B cell (primary cell): ENCODE measurements at regions not wholly inside any gene's neighbourhood (a gene's known extent, or its start where the extent isn't known, plus 50 kb on each side); places are given as distances from the start of the nearest gene placed in this dataset.

Experiments used
- ATAC-seq: fragments of 200-7000 bp; cut with Tn5 transposase; one replicate; pipeline ENCODE4 v1.10.0; 2021; ENCODE audit warnings: low read depth, mild to moderate bottlenecking, moderate number of reproducible peaks, moderate library complexity
- CTCF ChIA-PET: fragments of 350-600 bp; sonication (Branson Sonifier 250); formaldehyde crosslinking; loops from one replicate; lab custom pipeline; 2021; ENCODE audit warnings: antibody characterized with exemption, inconsistent platforms; lab: Charles Lee
- POLR2A ChIA-PET: fragments of 350-600 bp; sonication (Branson Sonifier 250); formaldehyde crosslinking; loops from one replicate; lab custom pipeline; 2021; ENCODE audit warnings: antibody characterized with exemption; lab: Charles Lee
- DNase-seq: peaks from one replicate; pipeline ENCODE4 v3.0.0; 2013
- H2AFZ ChIP-seq: 2 replicates; pipeline ENCODE4 v1.6.1; 2012; ENCODE audit warnings: mild to moderate bottlenecking, low read depth, low read length; ENCODE audit not compliant: insufficient read depth, poor library complexity, severe bottlenecking
- H3K27ac ChIP-seq, 2 donors: 1 replicate in 1 of 2; 2 replicates in 1 of 2; pipeline ENCODE4 v1.5.1; 2012 to 2013; ENCODE audit warnings: low read length in 2 of 2, mild to moderate bottlenecking in 2 of 2, moderate library complexity in 1 of 2
- H3K27me3 ChIP-seq, 4 experiments: fragments of 200-600 bp in 1 of 4; sonication (generic) in 1 of 4; replicated peaks in 1 of 4; 1 replicate in 2 of 4; 2 replicates in 2 of 4; pipeline versions ENCODE4 v1.6.1 to v1.7.0; 2013 to 2016; ENCODE audit warnings: low read length in 3 of 4, mild to moderate bottlenecking in 2 of 4, mixed read lengths in 1 of 4, moderate library complexity in 1 of 4; ENCODE audit not compliant: insufficient read depth in 4 of 4, control insufficient read depth in 3 of 4; ENCODE audit errors: control extremely low read depth in 1 of 4
- H3K36me3 ChIP-seq, 2 experiments: replicated peaks in 1 of 2; 1 replicate in 1 of 2; 2 replicates in 1 of 2; pipeline versions ENCODE4 v1.6.1 to v1.7.1; 2013; ENCODE audit warnings: low read length in 1 of 2; ENCODE audit not compliant: insufficient read depth in 2 of 2, control insufficient read depth in 1 of 2; ENCODE audit errors: control extremely low read depth in 1 of 2, extremely low read depth in 1 of 2
- H3K4me1 ChIP-seq, 2 donors: fragments of 200-600 bp in 1 of 2; sonication (generic) in 1 of 2; 1 replicate in 1 of 2; 2 replicates in 1 of 2; pipeline versions ENCODE4 v1.5.1 to v1.6.1; 2013 to 2017; ENCODE audit warnings: low read length in 2 of 2; ENCODE audit not compliant: control insufficient read depth in 2 of 2, insufficient read depth in 2 of 2
- H3K4me2 ChIP-seq: replicated peaks from 2 replicates; pipeline ENCODE3; 2012; ENCODE audit warnings: mild to moderate bottlenecking, low read depth, low read length; ENCODE audit not compliant: poor library complexity, severe bottlenecking
- H3K4me3 ChIP-seq, 5 experiments: fragments of 200-600 bp in 1 of 5; sonication (generic) in 1 of 5; 1 replicate in 3 of 5; 2 replicates in 2 of 5; pipeline versions ENCODE4 v1.5.1 to v1.7.0; 2011 to 2016; ENCODE audit warnings: low read length in 4 of 5, mild to moderate bottlenecking in 4 of 5, low read depth in 2 of 5, control low read depth in 1 of 5, moderate library complexity in 1 of 5; ENCODE audit not compliant: insufficient read depth in 1 of 5; ENCODE audit errors: control extremely low read depth in 1 of 5, extremely low read depth in 1 of 5
- H3K79me2 ChIP-seq: fragments of 200-600 bp; sonication (generic); one replicate; pipeline ENCODE4 v1.6.0; 2016; ENCODE audit warnings: low read length; ENCODE audit not compliant: control insufficient read depth, insufficient read depth
- H3K9ac ChIP-seq: fragments of 200-600 bp; sonication (generic); 2 replicates; pipeline ENCODE4 v1.6.1; 2017; ENCODE audit warnings: mild to moderate bottlenecking, low read length, moderate library complexity
- H3K9me3 ChIP-seq, 3 donors: one replicate each; pipeline versions ENCODE4 v1.6.1 to v1.7.1; 2013; ENCODE audit warnings: low read length in 2 of 3; ENCODE audit not compliant: control insufficient read depth in 2 of 3, insufficient read depth in 1 of 3; ENCODE audit errors: control extremely low read depth in 1 of 3
- H4K20me1 ChIP-seq: 2 replicates; pipeline ENCODE4 v1.6.0; 2012; ENCODE audit warnings: mild to moderate bottlenecking, low read length; ENCODE audit not compliant: insufficient read depth, control insufficient read depth, poor library complexity, severe bottlenecking
- H3K27ac Mint-ChIP-seq: one replicate; pipeline ENCODE4 v1.8.0; 2021; ENCODE audit warnings: mixed read lengths
- H3K27me3 Mint-ChIP-seq: one replicate; pipeline ENCODE4 v1.8.0; 2021; ENCODE audit warnings: mixed read lengths
- H3K4me1 Mint-ChIP-seq: one replicate; pipeline ENCODE4 v1.8.0; 2021; ENCODE audit warnings: mixed read lengths
- H3K4me3 Mint-ChIP-seq: one replicate; pipeline ENCODE4 v1.8.0; 2021; ENCODE audit warnings: mixed read lengths
- H3K9me3 Mint-ChIP-seq: one replicate; pipeline ENCODE4 v1.8.0; 2022; ENCODE audit warnings: mixed read lengths; ENCODE audit not compliant: insufficient read depth
- EZH2 ChIP-seq: IDR thresholded peaks from 2 replicates; pipeline ENCODE4 v1.6.1; 2012; ENCODE audit warnings: borderline replicate concordance, low read depth, mild to moderate bottlenecking, moderate library complexity, low read length; ENCODE audit not compliant: insufficient read depth, poor library complexity, severe bottlenecking
- WGBS: methylation state at CpG from one replicate; pipeline ENCODE4 v1.1.5; 2013; ENCODE audit warnings: missing lambda C conversion rate; ENCODE audit not compliant: insufficient coverage; 5-methylcytosine and 5-hydroxymethylcytosine counted together
- intact Hi-C: fragments of 100-400 bp; cut with micrococcal nuclease; formaldehyde crosslinking; loops from one replicate; pipeline ENCODE4 v1.10.0; 2022
- TF ChIP-seq, protein P1 (sequence below): fragments of 200-600 bp; IDR thresholded peaks from one replicate; pipeline ENCODE4 v1.8.0; 2022; ENCODE audit warnings: antibody characterized with exemption, mild to moderate bottlenecking

DNA sequence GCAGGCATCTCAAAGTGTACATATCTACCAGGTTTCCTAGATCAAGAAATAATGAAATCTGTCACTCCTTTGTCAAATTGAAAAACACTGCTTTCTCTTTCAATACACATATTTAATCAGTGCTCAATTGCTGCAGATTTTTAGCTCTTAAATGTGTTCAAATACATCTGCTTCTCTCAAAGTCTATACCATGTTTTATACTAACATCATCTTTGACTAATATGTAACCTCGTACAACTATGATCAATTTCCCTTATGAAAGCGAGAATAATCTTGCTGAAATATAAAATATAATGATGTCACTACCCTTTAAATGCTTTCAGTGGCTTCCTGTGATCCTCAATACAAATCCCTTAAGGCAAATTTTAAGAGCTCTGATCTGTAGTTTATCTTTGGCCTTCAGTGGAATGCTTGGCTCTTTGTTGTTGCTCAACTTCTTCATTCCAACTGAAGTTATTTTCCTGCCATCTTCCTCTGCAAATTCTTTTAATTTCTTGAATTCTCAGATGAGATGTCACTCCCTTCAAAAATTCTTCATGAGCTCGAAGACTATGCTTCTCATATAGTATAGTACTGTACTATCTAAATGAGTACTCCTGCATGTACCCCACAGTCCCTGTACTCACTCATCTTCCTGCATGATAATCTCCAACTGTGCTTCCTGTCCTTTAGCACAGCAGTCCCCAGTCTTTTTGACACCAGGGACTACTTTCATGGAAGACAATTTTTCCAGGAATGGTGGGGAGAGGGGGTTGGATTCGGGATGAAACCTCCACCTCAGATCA is 545.1 kb upstream of the GJE1 start:
- H3K4me1 ChIP-seq, result no peaks in the 10 kb centered on the region
- DNase-seq (no peak), ATAC-seq (no peak)
- H2AFZ ChIP-seq, result no peak overlapping the region
- intact Hi-C loops, result no loop called here
- Mint-ChIP-seq H3K4me1 (no peaks in the 10 kb centered on the region), H3K27ac (no peak overlapping the region), H3K9me3 (no peaks in the 10 kb centered on the region), H3K27me3 (no peaks in the 10 kb centered on the region), H3K4me3 (no peak overlapping the region)
- H3K9me3 ChIP-seq, result no peaks in the 10 kb centered on the region
- no peak overlapping the region for H3K4me3 ChIP-seq
- no peaks in the 10 kb centered on the region for H3K27me3 ChIP-seq
- POLR2A ChIA-PET, result no interaction called here
- H3K27ac ChIP-seq, result no peak overlapping the region
- no peak overlapping the region for H3K9ac ChIP-seq
- no peaks in the 10 kb centered on the region for H3K79me2 ChIP-seq
- WGBS, result no CpG with 5 or more reads among the region's 4 CpGs
- no peaks in the 10 kb centered on the region for H3K36me3 ChIP-seq
- H3K4me2 ChIP-seq, result no peak overlapping the region
- TF ChIP-seq, protein P1, sequence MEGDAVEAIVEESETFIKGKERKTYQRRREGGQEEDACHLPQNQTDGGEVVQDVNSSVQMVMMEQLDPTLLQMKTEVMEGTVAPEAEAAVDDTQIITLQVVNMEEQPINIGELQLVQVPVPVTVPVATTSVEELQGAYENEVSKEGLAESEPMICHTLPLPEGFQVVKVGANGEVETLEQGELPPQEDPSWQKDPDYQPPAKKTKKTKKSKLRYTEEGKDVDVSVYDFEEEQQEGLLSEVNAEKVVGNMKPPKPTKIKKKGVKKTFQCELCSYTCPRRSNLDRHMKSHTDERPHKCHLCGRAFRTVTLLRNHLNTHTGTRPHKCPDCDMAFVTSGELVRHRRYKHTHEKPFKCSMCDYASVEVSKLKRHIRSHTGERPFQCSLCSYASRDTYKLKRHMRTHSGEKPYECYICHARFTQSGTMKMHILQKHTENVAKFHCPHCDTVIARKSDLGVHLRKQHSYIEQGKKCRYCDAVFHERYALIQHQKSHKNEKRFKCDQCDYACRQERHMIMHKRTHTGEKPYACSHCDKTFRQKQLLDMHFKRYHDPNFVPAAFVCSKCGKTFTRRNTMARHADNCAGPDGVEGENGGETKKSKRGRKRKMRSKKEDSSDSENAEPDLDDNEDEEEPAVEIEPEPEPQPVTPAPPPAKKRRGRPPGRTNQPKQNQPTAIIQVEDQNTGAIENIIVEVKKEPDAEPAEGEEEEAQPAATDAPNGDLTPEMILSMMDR, result no peak
- TF ChIP-seq EZH2, result no peak
- CTCF ChIA-PET, result no interaction called here
- H4K20me1 ChIP-seq, result no peaks in the 10 kb centered on the region

DNA sequence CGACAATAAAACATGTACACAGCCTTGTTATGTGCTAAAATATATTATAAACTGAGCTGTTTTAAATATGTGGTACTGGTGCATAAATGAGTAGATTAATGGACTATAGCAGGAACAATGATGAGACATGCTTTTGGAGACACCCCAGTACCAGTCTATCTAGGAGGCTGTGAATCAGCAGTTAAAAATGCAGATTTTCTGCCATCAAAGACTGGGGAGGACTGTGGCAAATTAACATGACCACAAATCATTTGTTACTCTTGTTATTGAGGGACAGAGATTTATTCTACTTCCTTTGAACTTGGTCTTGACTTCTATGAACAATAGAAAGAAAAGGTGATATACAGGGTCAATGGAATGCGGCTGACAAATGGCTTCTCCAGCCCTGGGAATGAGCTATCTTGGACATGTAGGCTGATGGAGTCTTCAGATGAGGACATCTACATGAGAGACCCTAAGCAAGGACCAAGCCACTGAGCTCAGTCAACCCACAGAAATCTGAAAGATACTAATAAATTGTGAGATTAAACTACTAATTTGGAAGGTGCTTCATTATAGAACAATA is 551.7 kb upstream of the GJE1 start:
- Mint-ChIP-seq H3K27me3 (no peaks in the 10 kb centered on the region), H3K9me3 (no peaks in the 10 kb centered on the region), H3K4me1 (no peaks in the 10 kb centered on the region), H3K4me3 (no peak overlapping the region), H3K27ac (no peak overlapping the region)
- H3K4me3 ChIP-seq, result no peak overlapping the region
- no peak overlapping the region for H3K27ac ChIP-seq
- intact Hi-C loops, result no loop called here
- CTCF ChIA-PET, result no interaction called here
- H3K9ac ChIP-seq, result no peak overlapping the region
- H3K4me2 ChIP-seq, result no peak overlapping the region
- H2AFZ ChIP-seq, result no peak overlapping the region
- H3K9me3 ChIP-seq, result peaks cover 0 to 2% (median 0%) of the 10 kb centered on the region in 3 donors
- no peaks in the 10 kb centered on the region for H3K4me1 ChIP-seq
- DNase-seq, result no peak
- H4K20me1 ChIP-seq, result no peaks in the 10 kb centered on the region
- H3K79me2 ChIP-seq, result no peaks in the 10 kb centered on the region
- WGBS, result no CpG with 5 or more reads among the region's 2 CpGs
- H3K36me3 ChIP-seq, result no peaks in the 10 kb centered on the region
- POLR2A ChIA-PET, result no interaction called here
- TF ChIP-seq, protein P1, result no peak
- no peak for TF ChIP-seq EZH2
- no peak for ATAC-seq
- H3K27me3 ChIP-seq, result no peaks in the 10 kb centered on the region
